ENCODE measurements at regions not wholly inside any gene's neighbourhood (a gene's known extent, or its start where the extent isn't known, plus 50 kb on each side); places are given as distances from the start of the nearest gene placed in this dataset.
"Not testable (repeated sequence)": the region's sequence is repeated elsewhere in the genome, so short reads cannot be mapped to it uniquely, and the experiment has no call there.

DNA sequence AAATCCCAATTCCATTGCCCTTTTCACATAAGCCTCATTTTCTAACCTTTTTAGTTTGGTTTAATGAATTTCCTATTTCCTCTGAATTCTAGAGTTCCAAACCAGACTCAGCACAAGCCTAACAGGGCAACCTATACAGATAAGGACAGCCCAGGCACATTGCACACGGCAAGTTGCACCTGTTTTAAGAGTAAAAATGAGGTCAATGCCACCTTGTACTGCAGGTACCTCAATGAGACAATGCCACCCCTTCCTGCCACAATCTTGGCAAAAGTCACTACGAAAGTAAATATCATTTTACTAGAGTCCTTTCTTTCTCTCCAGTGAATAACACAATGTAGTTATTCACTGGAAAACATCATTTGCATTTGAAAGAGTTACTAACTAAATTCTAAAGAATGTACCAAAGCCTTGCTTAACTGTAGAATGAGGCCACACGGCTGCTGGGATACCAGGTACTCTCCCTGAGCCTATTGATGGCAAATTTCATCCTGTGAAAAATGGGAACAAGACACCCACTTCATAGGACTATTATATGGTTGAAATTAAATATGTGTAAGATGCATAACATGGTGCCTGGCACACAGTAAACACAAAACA, 123.2 kb upstream of the NBPF26 start:
- H3K27me3 ChIP-seq; intact Hi-C loops (cut with DNase I); H3K4me1 ChIP-seq; H3K4me3 ChIP-seq; H3K9me3 ChIP-seq; DNase-seq; H3K27ac ChIP-seq; H3K36me3 ChIP-seq: not testable (repeated sequence)
- WGBS, 2 donors, result no CpG with 5 or more reads among the region's 3 CpGs

DNA sequence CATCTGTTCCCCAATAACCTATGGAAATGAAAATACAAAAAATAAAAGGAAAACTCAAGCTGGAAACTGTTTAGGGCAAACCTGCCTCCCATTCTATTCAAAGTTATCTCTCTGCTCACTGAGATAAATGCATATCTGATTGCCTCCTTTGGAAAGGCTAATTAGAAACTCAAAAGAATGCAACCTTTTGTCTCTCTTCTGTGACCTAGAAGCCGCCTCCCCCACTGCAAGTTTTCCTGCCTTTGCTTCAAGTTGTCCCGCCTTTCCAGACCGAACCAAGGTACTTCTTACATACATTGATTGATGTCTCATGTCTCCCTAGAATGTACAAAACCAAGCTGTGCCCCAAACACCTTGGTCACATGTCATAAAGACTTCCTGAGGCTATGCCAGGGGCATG, 115.9 kb upstream of the NBPF26 start:
- H3K27me3 ChIP-seq; H3K4me3 ChIP-seq; H3K4me1 ChIP-seq; H3K9me3 ChIP-seq; intact Hi-C loops (cut with DNase I); DNase-seq; H3K27ac ChIP-seq; H3K36me3 ChIP-seq: not testable (repeated sequence)
- no CpG with 5 or more reads among the region's 3 CpGs for WGBS, 2 donors

DNA sequence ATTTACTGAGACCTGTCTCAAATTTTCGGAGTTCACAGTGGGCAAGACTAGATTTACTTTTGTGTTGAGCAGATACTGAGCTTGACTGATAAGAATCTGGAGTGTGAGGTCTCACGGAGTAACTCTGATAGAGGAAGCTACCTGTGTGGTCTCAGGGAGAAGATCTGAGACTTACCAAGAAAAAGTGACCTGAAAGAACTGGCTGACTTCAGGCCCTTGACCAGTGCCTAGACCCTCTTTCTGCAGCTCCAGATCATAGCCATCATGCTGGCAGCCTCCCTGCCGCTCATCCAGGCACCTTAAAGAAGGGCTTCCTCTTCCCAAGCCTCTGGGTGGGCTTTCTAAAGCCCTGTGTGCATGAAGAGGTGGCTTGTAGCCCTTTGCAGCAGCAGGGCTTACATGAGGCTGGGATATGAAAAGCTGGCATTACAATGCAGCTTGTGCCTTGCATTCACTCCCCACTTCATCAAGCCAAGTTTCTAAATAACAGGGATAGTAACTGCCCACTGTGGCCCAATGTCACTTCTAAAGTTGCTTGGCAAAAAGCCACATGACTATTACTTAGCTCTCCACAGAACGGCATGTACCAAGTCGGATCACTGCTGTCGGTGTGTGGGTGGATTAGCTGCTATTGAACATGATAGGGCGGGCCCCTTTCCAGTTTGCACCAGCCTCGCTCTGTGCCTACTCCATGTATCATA, 115.3 kb upstream of the NBPF26 start:
- H3K4me3 ChIP-seq; H3K4me1 ChIP-seq; intact Hi-C loops (cut with DNase I); H3K9me3 ChIP-seq; H3K36me3 ChIP-seq; H3K27me3 ChIP-seq; DNase-seq; H3K27ac ChIP-seq: not testable (repeated sequence)
- no CpG with 5 or more reads among the region's 8 CpGs for WGBS, 2 donors

DNA sequence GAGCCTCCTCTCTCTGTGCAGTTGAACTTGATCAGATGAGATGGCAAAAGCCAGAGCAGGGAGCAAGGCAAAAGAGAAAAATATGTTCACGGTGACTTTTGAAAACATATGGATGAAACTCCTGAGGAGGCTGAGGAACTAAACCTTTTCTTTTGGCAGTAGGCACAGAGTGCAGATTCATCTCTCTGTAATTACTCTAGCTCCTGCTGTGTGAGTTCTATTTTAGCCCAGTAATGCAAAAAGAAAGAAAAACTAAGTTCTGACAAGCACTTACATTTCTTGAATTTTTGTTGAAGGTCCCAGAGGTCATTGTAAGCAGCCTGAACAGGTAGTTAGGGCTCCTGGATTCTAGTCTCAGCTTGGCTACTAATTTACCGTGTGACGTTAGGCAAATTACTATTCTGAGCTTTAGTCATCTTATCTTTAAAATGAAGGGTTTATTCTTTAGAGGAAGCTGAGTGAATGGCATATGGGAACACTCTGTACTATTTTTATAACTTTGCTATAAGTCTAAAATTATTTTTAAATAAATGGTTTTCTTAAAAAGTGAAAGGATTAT, 114.7 kb upstream of the NBPF26 start:
- DNase-seq; H3K9me3 ChIP-seq; intact Hi-C loops (cut with DNase I); H3K4me1 ChIP-seq; H3K4me3 ChIP-seq; H3K27me3 ChIP-seq; H3K36me3 ChIP-seq; H3K27ac ChIP-seq: not testable (repeated sequence)
- no CpG with 5 or more reads among the region's 3 CpGs for WGBS, 2 donors

DNA sequence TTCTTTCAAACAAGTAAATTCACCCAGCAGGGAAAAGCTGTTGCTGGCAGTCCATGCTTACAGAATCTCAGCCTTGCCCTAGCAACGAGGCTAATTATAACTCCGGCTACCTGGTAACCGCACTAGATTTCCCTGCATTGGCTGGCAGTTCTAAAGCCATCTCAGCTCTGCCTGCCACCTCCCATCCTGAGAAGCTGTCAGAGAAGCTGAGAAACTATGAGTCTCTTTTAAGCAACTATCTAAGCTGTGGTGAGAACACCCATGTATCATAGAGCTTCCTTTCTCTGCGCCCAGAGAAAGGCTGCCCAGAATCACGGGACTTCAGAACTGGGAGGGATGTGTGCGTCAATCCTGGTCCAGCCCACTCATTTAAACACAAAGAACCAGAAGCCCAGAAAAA, 113.9 kb upstream of the NBPF26 start:
- H3K9me3 ChIP-seq; intact Hi-C loops (cut with DNase I); H3K4me3 ChIP-seq; DNase-seq; H3K27ac ChIP-seq; H3K27me3 ChIP-seq; H3K4me1 ChIP-seq; H3K36me3 ChIP-seq: not testable (repeated sequence)
- no CpG with 5 or more reads among the region's 6 CpGs for WGBS, 2 donors

DNA sequence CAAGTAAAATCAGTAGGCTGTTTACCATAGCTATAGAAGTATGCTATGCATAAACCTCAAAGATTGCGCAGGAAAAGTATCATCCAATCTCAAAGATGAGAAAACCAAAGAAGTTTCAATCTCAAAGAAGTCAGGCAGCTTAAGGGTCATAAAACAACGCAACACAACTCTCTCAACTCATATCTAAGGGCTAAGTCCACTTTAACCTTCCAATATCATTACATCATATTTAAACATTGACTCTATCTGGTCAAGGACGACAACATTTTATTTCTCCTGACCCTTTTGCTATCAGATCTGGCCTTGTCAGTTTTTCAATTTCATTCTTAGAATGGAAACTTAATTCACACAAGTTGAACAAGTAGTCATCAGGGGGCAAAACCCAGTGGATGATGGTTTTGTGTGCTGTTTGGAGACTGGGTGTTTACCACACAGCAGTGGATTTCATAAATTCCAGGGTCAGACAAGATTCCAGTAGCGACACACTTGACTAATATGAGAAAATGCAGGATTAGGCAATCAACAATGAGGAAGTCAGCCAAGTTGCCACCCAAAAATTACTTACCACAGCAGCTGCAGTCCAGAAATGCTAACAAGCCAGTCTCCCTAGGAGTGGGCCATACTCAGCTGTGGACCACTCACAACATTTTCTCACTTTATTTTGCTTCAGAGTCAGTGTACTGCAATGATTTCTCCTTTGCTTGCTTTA, 108.7 kb upstream of the NBPF26 start:
- H3K36me3 ChIP-seq; intact Hi-C loops (cut with DNase I); DNase-seq; H3K4me3 ChIP-seq; H3K4me1 ChIP-seq; H3K27ac ChIP-seq; H3K9me3 ChIP-seq; H3K27me3 ChIP-seq: not testable (repeated sequence)
- no CpG with 5 or more reads among the region's 4 CpGs for WGBS, 2 donors

DNA sequence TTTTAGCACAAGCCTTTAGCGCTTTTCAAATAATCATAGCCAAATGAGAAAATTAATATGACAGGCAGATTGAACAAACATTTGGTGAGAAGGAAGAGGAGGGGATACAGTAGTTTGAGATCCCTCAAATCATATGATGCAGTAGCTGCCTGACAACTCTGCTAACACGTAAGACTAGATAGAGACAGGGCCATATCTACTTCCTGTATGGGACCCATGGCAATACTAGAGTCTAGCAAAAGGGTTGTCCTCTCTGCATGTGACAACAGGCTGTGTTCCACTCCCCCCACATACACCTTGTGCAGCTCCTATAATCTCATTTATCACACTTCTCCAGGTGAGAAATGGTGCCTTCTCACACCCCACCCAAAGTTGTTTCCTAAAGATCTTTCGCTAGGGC, 106.3 kb upstream of the NBPF26 start:
- H3K9me3 ChIP-seq; H3K36me3 ChIP-seq; intact Hi-C loops (cut with DNase I); DNase-seq; H3K27me3 ChIP-seq; H3K4me3 ChIP-seq; H3K27ac ChIP-seq; H3K4me1 ChIP-seq: not testable (repeated sequence)
- WGBS, 2 donors, result no CpG with 5 or more reads among the region's 3 CpGs

DNA sequence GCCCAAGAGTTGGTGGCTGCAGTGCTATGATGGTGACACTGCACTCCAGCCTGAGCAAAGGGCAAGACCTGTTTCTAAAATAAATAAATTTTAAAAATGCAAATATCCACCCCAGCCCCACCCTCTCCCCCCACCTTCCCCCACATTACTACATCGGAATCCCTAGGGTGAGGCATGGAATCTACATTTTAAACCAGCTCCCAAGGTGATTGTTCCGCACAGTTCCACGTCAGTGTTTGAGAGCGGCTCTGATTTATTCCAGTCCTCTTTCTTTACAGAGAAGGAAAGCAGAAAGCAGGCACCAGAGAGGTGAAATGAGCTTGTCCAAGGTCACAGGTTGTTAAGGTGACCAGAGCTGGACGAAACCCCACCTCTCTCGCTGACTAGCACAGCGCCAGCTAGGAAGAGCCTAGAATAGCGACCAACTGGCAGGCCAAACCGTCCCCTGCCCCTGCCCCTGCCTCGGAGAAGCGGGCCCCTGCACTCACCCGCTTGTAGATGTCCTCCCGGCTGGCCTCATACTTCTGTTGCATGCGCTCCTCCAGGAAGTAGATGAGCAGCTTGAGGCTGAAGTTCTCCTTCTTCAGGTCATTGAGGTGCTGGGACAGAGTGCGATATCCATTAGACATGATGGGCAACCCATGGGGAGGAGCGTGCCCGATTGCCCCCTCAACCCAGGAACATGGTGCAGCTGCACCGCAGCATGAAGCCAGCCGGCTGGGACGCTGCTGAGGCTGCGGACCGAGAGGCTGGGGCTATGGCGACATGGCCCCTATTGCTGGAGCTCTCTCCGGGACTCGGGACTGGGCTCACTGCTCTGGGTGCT, 103.7 kb upstream of the NBPF26 start:
- DNase-seq; intact Hi-C loops (cut with DNase I): not testable (repeated sequence)

DNA sequence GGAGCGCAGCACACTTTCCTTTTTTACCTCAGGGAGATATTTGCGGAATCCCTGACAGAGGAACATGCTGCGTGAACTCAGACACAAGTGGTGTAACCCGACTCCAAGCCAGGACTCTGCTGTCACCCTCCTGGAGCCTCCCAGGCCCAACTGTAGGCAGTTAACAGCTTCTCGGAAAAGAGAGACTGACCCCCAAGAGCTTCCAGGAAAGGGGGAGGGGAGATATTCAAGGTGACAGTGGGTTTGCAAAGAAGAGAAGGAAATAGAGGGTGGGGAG, 103.1 kb upstream of the NBPF26 start:
- WGBS, 2 donors, result no CpG with 5 or more reads among the region's 5 CpGs
- H3K9me3 ChIP-seq; H3K4me1 ChIP-seq; intact Hi-C loops (cut with DNase I); H3K27ac ChIP-seq; H3K27me3 ChIP-seq; H3K36me3 ChIP-seq; DNase-seq; H3K4me3 ChIP-seq: not testable (repeated sequence)

More for the DNA sequence above, 103.7 kb upstream of the NBPF26 start:
- not testable (repeated sequence) for H3K27me3 ChIP-seq, H3K9me3 ChIP-seq, H3K4me1 ChIP-seq, H3K27ac ChIP-seq, H3K36me3 ChIP-seq, H3K4me3 ChIP-seq
- WGBS, 2 donors, result no CpG with 5 or more reads among the region's 25 CpGs

DNA sequence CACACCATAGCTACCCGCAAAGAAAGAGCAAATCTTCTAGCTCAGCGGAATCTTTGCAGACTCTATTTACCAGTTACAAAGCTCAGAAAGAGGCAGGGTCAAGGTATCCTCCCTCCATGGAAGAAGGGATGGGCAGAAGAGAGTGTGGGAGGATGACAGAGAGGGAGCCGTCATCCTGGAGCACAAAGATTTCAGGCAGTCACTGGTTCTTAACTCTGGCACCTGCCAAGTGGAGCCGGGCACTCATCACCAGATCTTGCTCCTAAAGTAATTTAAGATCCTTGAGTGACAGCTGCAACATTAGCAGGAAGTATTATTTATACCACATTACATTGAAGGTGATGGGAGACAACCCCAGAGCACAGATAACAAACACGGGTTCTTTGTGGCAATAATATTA, 102.5 kb upstream of the NBPF26 start:
- H3K4me3 ChIP-seq; intact Hi-C loops (cut with DNase I); H3K36me3 ChIP-seq; H3K27ac ChIP-seq; DNase-seq; H3K27me3 ChIP-seq; H3K4me1 ChIP-seq; H3K9me3 ChIP-seq: not testable (repeated sequence)
- no CpG with 5 or more reads among the region's 5 CpGs for WGBS, 2 donors

DNA sequence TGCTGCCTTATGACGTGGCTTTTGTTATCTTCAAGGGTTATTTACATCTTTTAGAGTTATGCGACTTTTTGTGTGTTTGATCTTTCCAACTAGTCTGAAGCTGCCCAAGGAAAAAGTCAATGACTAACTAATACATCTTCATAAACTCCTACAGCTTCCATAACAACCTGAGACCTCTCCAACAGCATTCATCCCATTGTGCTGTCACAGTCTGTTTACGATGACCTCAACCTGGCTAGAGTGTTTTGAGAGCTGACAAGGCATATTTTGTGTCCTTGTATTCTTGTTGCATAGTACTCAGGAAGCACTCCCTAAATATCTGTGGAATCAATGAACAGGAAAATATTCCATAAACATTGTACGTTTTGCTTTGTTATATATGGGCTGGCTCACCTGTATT, 100.2 kb upstream of the NBPF26 start:
- H3K27me3 ChIP-seq; DNase-seq; H3K36me3 ChIP-seq; H3K27ac ChIP-seq; H3K4me3 ChIP-seq; intact Hi-C loops (cut with DNase I); H3K4me1 ChIP-seq; H3K9me3 ChIP-seq: not testable (repeated sequence)
- no CpG with 5 or more reads among the region's 4 CpGs for WGBS, 2 donors

DNA sequence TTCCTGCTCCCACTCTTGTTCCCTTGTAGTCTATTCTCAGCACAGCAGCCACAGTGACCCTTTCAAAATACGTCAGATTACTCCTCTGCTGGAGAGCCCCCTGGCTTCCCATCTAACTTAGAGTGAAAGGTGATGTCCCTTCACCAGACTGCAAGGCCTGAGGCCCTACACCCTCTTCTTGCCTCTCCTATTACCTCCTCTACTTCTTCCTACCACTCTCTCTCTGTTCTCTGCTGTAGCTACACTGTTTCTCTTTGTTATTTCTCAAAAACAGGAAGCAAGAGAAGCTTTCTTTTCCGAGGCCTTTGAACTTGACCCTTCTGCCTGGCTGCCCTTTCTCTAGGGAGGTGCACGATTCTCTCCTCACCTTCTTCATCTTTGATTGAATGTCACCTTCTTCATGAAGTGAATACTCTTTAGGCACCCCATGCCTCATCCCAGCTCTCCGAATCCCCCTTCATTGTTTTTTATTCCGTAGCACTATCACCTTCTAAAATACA, 99.1 kb upstream of the NBPF26 start:
- intact Hi-C loops (cut with DNase I); DNase-seq; H3K27me3 ChIP-seq; H3K27ac ChIP-seq; H3K9me3 ChIP-seq; H3K4me3 ChIP-seq; H3K4me1 ChIP-seq; H3K36me3 ChIP-seq: not testable (repeated sequence)
- 41 to 68% methylated on average over 4 of the region's 5 CpGs for WGBS, 2 donors

Data from sigmoid colon (tissue), 6 donors.